ENCODE measurements at regions not wholly inside any gene's neighbourhood (a gene's known extent, or its start where the extent isn't known, plus 50 kb on each side); places are given as distances from the start of the nearest gene placed in this dataset.

GRCh38 chr7:35865287-35865686 lies 64.4 kb downstream of the SEPTIN7 start:
- CTCF ChIA-PET (ENCODE audit: low intra/inter-chr PET ratio), result no interaction called here

More at GRCh38 chr7:35865287-35865686, 64.4 kb downstream of the SEPTIN7 start:
- in situ Hi-C loops (cut with MboI) (no loop called here), intact Hi-C loops (cut with micrococcal nuclease) (no loop called here)
- no TSS peak for BruUV-seq (replicated peaks)
- no peak for FAIRE-seq
- TF ChIP-seq ZSCAN29 (IDR thresholded peaks at IDR 0.05) (no peak), SMAD2 (IDR thresholded peaks at IDR 0.05; ENCODE audit: low read depth, low read length) (no peak), PHTF2 (CRISPR knock-in tag; IDR thresholded peaks at IDR 0.05) (no peak), PTRF (tag; IDR thresholded peaks at IDR 0.05) (no peak), ZNF384 (IDR thresholded peaks at IDR 0.05; ENCODE audit: low read depth, low read length) (no peak), NBN (IDR thresholded peaks at IDR 0.05; ENCODE audit: low read depth) (no peak), FOXK2 (conservative IDR thresholded peaks at IDR 0.05 in 1 of 2, IDR thresholded peaks at IDR 0.05 in 1 of 2; ENCODE audit: low read depth in 2 of 2) (no peak), SMARCA4 (IDR thresholded peaks at IDR 0.05) (no peak), ZBTB26 (CRISPR knock-in tag; IDR thresholded peaks at IDR 0.05) (no peak), HNRNPUL1 (IDR thresholded peaks at IDR 0.05; ENCODE audit: low read length) (no peak), U2AF2 (optimal IDR thresholded peaks at IDR 0.05; ENCODE audit: low read depth, low read length) (no peak), HDGF (IDR thresholded peaks at IDR 0.05) (no peak), TOE1 (IDR thresholded peaks at IDR 0.05; ENCODE audit: borderline replicate concordance) (no peak), TOE1 (CRISPR knock-in tag; IDR thresholded peaks at IDR 0.05; ENCODE audit: borderline replicate concordance, low read depth) (no peak), RBM14 (IDR thresholded peaks at IDR 0.05; ENCODE audit: borderline replicate concordance, insufficient read depth, low read depth, low read length) (no peak), RBM17 (IDR thresholded peaks at IDR 0.05; ENCODE audit: borderline replicate concordance, low read depth, low read length) (no peak), BDP1 (IDR thresholded peaks at IDR 0.05; ENCODE audit: insufficient read depth, insufficient read length) (no peak)
- TF ChIP-seq, protein P1, sequence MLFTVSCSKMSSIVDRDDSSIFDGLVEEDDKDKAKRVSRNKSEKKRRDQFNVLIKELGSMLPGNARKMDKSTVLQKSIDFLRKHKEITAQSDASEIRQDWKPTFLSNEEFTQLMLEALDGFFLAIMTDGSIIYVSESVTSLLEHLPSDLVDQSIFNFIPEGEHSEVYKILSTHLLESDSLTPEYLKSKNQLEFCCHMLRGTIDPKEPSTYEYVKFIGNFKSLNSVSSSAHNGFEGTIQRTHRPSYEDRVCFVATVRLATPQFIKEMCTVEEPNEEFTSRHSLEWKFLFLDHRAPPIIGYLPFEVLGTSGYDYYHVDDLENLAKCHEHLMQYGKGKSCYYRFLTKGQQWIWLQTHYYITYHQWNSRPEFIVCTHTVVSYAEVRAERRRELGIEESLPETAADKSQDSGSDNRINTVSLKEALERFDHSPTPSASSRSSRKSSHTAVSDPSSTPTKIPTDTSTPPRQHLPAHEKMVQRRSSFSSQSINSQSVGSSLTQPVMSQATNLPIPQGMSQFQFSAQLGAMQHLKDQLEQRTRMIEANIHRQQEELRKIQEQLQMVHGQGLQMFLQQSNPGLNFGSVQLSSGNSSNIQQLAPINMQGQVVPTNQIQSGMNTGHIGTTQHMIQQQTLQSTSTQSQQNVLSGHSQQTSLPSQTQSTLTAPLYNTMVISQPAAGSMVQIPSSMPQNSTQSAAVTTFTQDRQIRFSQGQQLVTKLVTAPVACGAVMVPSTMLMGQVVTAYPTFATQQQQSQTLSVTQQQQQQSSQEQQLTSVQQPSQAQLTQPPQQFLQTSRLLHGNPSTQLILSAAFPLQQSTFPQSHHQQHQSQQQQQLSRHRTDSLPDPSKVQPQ (CRISPR knock-in tag; IDR thresholded peaks at IDR 0.05; ENCODE audit: borderline replicate concordance), result no peak
- Histone ChIP-seq H3K27me3 (ENCODE audit: control insufficient read depth in 2 of 2, insufficient read depth in 2 of 2, low read length in 2 of 2) (no peaks in the 10 kb centered on the region), H2AFZ (ENCODE audit: low read depth, low read length) (no peak overlapping the region), H3K36me3 (ENCODE audit: control insufficient read depth, insufficient read depth, low read length) (peaks cover 31% of the 10 kb centered on the region; the same call in 2 of the 3 replicates), H3K27ac (ENCODE audit: extremely low read depth, low read depth, low read length) (no peak overlapping the region), H3K79me2 (ENCODE audit: control insufficient read depth, insufficient read depth, low read length) (peaks cover 21% of the 10 kb centered on the region), H3K9me3 (replicated peaks; ENCODE audit: control insufficient read depth, insufficient read depth, low read depth, low read length) (no peaks in the 10 kb centered on the region), H3K9ac (ENCODE audit: insufficient read depth in 1 of 2, low read depth in 2 of 2, low read length in 2 of 2) (no peak overlapping the region), H3K9me1 (ENCODE audit: control insufficient read depth, insufficient read depth, low read length) (no peaks in the 10 kb centered on the region), H3K4me2 (ENCODE audit: insufficient read depth, low read length) (no peak overlapping the region), H3K4me3 (no peak overlapping the region), H4K20me1 (replicated peaks; ENCODE audit: control insufficient read depth, insufficient read depth, low read length) (no peaks in the 10 kb centered on the region), H3K4me1 (replicated peaks in 1 of 2; ENCODE audit: control insufficient read depth in 2 of 2, insufficient read depth in 2 of 2, low read length in 2 of 2) (no peaks in the 10 kb centered on the region)
- no peak for DNase-seq (ENCODE audit: extremely low read depth in 1 of 4, low spot score in 3 of 4)
- WGBS (ENCODE audit: insufficient coverage, low coverage, missing lambda C conversion rate), result 89% methylated on average over 3 of the region's 3 CpGs
- ATAC-seq, result no peak
- POLR2A ChIA-PET, result no interaction called here
